MV-4-11 (cell line): ENCODE measurements at regions not wholly inside any gene's neighbourhood (a gene's known extent, or its start where the extent isn't known, plus 50 kb on each side); places are given as distances from the start of the nearest gene placed in this dataset.
"Not testable (repeated sequence)": the region's sequence is repeated elsewhere in the genome, so short reads cannot be mapped to it uniquely, and the experiment has no call there.

ENCODE experiments used
- DNase-seq: peaks from one replicate; lab custom pipeline; 2025; lab: John Stamatoyannopoulos, UW

DNA sequence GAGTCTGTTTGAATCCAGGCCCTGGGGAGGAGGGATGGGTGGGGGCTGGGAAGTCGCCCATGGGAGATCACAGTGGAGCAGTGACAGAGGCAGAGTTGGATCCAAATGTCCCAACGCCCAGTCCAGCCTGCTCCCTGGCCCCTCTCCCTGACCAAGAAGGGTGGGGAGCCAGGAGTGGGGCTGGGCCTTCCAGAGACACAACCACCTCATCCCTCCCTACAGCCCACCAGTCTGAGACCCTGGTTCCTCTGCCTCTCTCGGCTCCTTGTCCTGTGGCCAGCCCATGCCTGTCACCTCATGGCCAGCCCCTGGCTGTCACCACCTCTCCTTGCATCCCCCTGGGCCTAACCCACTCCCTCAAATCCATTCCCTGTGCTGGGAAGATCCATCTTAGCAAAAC is 71.2 kb upstream of the PRR5 start:
- DNase-seq = no peak

DNA sequence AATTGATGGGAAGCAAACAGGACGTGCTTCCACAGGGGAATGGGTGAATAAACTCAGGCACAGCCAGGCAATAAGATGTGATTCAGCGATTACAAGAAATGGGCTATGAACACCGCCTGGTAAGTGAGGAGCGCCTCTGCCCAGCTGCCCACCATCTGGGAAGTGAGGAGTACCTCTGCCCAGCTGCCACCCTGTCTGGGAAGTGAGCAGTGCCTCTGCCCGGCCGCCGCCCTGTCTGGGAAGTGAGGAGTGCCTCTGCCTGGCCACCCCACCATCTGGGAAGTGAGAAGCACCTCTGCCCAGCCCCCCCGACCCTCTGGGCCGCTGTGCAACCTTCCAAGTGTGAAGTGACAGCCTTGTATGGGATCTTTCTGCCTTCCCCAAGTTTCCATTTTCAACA is 73.2 kb upstream of the PRR5 start:
- DNase-seq = no peak

GRCh38 chr22:44628273-44628672 is 73.7 kb upstream of the PRR5 start:
- no peak for DNase-seq

- DNase-seq = no peak
Measured at GRCh38 chr22:44627521-44628139, 74.4 kb upstream of the PRR5 start.

DNA sequence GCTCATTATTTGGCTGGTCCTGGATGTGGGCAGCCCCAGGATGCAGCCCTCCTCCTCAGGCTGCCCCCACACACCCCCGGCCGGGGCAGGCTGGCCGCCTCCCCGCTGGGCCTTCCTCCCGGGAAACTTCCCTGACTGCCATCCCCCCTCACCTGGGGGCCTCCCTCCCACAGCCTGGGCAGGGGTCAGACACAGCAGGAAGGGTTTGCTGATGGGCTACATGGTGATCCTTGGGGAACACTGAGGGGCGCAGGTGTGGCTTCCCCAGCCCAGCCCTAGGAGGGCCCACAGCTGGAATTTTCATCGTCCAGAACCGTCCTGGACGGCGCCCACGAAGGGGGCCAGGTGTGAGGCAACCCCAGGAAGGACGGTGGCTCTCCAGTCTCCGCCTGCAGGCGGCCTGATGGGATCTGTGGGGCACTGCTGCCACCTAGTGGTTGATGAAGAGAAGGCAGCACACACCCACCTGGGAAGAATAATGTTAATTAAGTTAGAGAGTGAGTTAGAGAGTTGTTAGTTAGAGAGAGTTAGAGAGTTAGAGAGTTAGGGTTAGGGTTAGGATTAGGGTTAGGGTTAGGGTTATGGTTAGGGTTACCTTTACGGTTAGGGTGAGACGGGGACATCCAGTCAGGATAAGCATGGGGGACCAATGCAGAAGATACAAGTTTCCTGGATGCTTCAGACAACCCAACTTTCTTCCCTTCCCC is 75.9 kb upstream of the PRR5 start:
- DNase-seq = peak; percentile 41

DNA sequence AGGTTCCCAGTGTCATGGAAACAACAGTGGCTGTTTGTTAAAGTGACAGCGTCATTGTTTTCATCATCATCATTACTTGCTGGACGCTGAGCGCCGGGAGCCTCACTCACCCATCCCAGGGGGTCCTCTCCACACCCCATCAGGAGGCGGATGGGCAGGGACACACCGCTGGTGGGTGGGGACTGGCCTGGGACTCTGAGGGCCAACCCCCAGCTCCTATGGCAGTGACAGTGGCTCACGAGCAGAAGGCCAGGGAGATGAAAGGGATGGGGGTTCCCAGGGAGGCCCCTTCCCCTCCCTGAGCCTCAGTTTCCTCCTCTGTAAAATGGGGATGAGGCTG is 76.6 kb upstream of the PRR5 start:
- DNase-seq = no peak

- DNase-seq = no peak
Measured at GRCh38 chr22:44624689-44625420, 77.1 kb upstream of the PRR5 start.

- peak; percentile 20 for DNase-seq
Measured at GRCh38 chr22:44623771-44624510, 78.1 kb upstream of the PRR5 start.

DNA sequence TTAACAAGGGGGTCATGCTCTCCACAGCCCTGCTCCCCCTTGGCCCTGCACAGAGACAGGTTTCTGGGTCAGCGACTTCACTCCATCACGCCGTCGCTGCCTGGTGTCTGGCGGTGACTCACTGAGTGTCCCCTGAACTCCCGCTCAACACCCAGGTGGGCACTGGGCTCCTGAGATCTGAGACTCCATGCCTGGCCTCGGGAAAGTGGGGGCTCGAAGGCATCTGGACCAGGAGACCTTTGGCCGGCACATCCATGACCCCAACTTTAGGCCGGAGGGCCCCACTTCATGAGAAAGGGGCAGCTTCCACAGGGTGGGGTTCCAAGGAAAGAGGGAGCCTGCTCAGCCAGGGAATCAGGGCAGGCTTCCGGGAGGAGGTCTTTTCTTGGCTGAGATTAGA is 79.3 kb upstream of the PRR5 start:
- no peak for DNase-seq

- no peak for DNase-seq
Measured at GRCh38 chr22:44622147-44622427, 79.9 kb upstream of the PRR5 start.

DNA sequence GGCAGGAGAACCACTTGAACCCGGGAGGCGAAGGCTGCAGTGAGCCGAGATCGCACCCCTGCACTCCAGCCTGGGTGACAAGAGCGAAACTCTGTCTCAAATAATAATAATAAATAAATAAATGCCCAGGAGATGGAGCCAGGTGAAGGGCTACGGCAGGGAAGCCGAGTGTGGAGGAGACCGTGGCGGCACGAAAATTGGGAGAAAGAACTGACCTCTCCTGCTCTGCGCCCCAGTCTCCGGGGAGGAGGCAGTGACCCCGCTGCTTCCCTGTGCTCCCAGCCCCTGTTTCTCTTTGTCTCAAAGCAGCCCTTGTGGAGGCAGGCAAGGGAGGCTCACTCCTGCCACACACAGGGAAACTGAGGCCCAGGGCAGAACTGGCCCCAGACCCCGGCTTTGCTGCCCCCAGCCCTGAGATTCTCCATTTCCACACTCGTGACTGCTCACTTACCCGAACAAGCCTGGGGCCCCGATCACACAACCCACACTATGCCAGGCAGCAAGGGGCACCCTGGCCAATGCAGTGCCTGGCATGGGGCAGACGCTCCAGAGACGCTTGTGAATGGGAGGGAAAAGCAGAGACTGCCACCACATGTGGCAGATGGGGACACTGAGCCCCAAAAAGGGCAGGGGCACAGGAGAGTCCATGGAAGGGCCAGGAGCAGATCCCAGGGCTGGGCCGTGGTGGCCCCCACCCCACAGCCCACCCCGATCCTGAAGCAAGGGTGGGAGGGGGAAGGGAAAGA is 80.4 kb upstream of the PRR5 start:
- no peak for DNase-seq

DNA sequence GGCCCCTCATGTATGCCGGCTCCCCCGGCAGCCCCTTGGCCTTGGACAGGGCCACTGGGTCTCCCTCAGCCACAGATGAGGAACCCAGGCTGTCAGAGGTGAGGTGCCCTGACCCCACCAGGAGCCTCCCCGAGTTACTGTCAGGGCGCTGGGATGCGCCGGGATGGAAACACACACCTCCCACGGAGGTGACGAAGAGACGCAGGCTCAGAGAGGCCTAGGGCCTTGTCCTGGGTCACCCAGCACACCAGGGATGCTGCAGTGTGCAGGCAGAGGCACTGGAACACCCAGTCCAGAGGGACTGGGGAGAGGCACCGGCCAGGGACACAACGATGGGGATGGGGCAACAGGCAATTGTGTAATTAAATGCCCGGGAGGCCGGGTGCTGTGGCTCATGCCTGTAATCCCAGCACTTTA is 81.2 kb upstream of the PRR5 start:
- peak; percentile 12 for DNase-seq

DNA sequence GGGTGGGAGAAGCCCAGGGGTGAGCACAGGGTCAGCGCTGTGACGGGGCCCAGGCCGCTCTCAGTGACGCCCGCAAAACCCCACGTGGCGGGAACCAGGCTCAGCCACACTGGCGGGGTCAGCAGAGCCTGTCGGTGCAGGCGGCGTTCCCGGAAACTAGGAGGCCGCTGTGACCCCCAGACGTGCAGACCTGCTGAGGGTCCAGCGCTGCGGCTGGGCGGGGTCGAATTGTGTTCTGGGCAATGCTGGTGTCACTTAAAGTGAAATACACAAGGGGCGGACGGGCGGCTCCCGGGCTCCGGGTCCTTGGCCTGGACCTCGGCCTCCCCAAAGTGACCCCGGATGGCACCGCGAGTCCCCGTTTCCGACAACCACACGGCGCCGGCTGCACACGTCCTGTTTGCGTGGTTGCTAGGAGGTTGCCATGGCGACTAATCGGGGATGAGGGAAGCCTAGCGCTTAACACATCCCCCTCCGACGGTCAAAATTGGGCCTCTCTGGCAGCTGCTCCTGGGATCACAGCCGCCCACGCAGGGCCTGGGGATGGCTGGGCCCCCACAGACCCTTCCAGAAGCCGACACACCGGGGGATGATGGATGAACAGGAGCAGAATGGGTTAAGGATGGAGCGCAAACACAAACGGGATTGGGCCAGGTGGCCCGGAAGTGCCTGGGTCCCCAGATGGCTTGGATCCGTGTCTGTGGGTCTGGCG is 81.7 kb upstream of the PRR5 start:
- peak; percentile 84 for DNase-seq

GRCh38 chr22:44619560-44620128 is 82.4 kb upstream of the PRR5 start:
- DNase-seq = not testable (repeated sequence)

- DNase-seq = not testable (repeated sequence)
Measured at GRCh38 chr22:44618910-44619309, 83.1 kb upstream of the PRR5 start.

- DNase-seq = no peak
Measured at GRCh38 chr22:44618400-44618799, 83.6 kb upstream of the PRR5 start.

DNA sequence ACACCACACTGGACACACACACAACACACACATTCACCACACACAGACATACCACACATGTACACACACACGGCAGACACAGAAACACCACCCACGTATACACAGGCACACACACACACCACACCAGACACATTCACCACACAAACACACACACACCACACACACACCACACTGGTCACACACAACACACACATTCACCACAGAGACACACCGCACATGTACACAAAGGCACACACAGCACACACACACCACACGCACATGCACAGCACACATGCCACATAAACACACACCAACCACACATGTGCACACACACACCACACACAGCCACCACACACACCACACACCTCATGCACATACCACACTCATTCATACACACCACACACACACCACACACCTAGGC is 84.2 kb upstream of the PRR5 start:
- no peak for DNase-seq

DNA sequence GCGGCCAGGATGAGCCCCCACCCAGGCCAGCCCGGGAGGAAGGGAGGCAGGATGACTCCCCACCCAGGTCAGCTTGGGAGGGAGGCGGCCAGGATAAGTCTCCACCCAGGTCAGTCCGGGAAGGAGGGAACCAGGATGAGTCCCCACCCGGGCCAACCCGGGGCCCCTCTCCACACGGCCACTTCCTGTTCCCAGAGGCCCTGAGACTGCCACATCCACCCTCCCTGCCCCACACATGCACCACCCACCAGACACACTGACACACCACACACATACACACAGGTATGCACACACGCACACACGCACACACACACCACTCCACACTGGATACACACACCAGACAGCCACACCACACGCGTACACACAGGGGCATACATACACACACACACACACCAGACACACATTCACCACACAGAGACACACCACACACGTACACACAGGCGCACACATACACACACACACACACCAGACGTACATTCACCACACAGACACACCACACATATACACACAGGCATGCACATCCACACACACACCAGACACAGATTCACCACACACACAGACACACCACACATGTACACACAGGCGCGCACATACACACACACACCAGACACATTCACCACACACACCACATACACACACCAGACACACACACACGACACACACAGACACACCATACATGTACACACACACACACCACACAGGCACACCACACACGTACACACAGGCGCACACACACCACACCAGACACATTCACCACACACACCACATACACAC is 84.9 kb upstream of the PRR5 start:
- no peak for DNase-seq

DNA sequence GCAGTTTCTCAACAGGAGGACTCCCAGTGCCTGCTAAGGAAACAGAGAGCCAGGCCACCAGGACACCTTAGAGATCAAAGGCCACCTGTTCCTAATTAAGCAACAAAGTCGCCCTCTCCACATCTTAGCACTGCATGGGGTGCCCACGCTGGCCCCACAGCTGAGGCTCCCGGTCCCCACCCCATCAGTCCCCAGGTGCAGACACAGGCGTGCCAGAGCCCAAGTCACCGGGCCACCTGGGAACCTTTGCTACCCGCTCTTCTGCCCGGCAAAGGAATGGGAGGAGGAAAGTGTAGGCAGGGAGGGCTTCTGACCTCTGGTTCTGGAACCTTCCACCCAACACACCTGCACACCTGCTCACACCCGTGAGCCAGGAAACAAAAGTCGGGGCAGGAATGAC is 85.5 kb upstream of the PRR5 start:
- no peak for DNase-seq

- no peak for DNase-seq
Measured at GRCh38 chr22:44615602-44616180, 86.3 kb upstream of the PRR5 start.
